ENCODE measurements at regions not wholly inside any gene's neighbourhood (a gene's known extent, or its start where the extent isn't known, plus 50 kb on each side); places are given as distances from the start of the nearest gene placed in this dataset.

DNA sequence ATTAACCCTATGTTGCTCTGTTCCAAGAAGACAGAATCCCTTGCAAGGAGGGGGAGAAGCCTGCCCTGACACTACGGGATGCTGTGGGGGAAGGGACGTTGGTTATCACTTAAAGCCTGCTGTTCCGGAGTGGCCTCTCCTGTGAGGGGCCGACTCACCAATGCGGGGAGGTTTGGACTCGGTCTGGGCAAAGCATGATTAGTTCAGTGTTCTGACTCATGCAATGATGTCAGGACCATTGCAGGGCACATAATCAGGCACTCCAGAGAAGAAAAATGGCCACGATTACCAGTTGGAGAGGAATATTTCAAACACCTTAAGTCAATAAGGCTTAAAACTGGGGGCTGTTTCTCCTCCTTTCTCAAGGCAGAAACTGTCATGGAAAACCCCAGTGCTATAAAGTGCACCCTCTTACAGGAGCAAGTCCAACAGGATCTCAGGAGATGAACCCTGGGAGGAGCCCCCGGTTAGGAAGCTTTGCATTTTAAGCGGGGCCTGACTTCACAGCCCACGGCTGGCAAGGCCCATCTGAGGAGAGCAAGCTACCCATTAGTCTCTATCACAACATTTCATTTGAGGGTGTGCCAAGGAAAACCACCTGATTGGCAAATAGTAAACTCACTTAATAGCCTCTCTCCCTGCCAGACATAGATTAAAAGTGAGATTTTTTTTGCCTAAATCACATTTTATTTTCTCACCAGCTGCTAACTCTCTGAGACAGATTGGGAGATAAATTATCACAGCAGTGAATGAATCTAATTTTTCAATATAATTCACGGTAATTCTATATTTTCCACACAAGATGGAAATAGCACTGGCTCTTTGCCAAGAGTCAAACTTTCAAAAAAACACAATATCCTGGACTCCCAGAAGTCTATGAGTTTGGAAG is 202.5 kb downstream of the C1orf94 start:
- no CpG with 5 or more reads among the region's 11 CpGs for whole genome bisulfite sequencing (ENCODE audit: extremely low coverage, insufficient read length, low lambda C conversion rate)

More for the DNA sequence above, 202.5 kb downstream of the C1orf94 start:
- H2BK20ac ChIP-seq (ENCODE audit: low read depth, low read length, poor library complexity, severe bottlenecking): no peak overlapping the region
- no peaks in the 10 kb centered on the region for H4K20me1 ChIP-seq (ENCODE audit: control insufficient read depth, insufficient read depth, insufficient read length)
- H2AK5ac ChIP-seq (ENCODE audit: insufficient read length, low read length): no peak overlapping the region
- Mint-ChIP-seq H3K27me3 (ENCODE audit: low read depth) (peaks cover 23% of the 10 kb centered on the region), H3K4me3 (no peak overlapping the region), H3K9me3 (peaks cover 0 to 6% of the 10 kb centered on the region in 2 experiments; a peak in 2 of 5 replicates), H3K36me3 (ENCODE audit: insufficient read depth in 1 of 3, low read depth in 3 of 3) (no peaks in the 10 kb centered on the region; a peak in 1 of 7 replicates), H3K4me1 (peaks cover 3 to 8% of the 10 kb centered on the region in 2 experiments; a peak in 3 of 4 replicates), H3K27ac (no peak overlapping the region)
- no peak overlapping the region for H3K27ac ChIP-seq (ENCODE audit: insufficient read length, low read depth, low read length)
- H3K4me1 ChIP-seq (ENCODE audit: insufficient read depth, low read length): no peaks in the 10 kb centered on the region
- H3K79me2 ChIP-seq (ENCODE audit: insufficient read depth, low read length): no peaks in the 10 kb centered on the region
- no peak overlapping the region for H2BK120ac ChIP-seq (ENCODE audit: low read depth, low read length, poor library complexity, severe bottlenecking)
- no peak overlapping the region for H3K9ac ChIP-seq (ENCODE audit: extremely low read depth, insufficient read length, low read length)
- no peak overlapping the region for H3K23ac ChIP-seq (ENCODE audit: insufficient read length, low read depth, low read length)
- H2BK15ac ChIP-seq (ENCODE audit: low read depth, low read length): no peak overlapping the region
- H3K27me3 ChIP-seq (ENCODE audit: insufficient read depth, low read length): no peaks in the 10 kb centered on the region
- no peaks in the 10 kb centered on the region for H3K79me1 ChIP-seq (ENCODE audit: insufficient read depth, low read depth, low read length, poor library complexity, severe bottlenecking)
- H3K9me3 ChIP-seq (ENCODE audit: control insufficient read depth, low read depth, low read length): no peaks in the 10 kb centered on the region
- no peak overlapping the region for H3K4me2 ChIP-seq (ENCODE audit: insufficient read depth, insufficient read length, low read length)
- no peak overlapping the region for H2BK12ac ChIP-seq (ENCODE audit: insufficient read length, low read depth, low read length)
- H3K4ac ChIP-seq (ENCODE audit: low read depth, low read length): no peak overlapping the region
- no peak overlapping the region for H3T11ph ChIP-seq (ENCODE audit: low read length)
- H4K91ac ChIP-seq (ENCODE audit: insufficient read length, low read depth, low read length): no peak overlapping the region
- no peak overlapping the region for H2AFZ ChIP-seq (ENCODE audit: low read length)
- TF ChIP-seq, protein P1, sequence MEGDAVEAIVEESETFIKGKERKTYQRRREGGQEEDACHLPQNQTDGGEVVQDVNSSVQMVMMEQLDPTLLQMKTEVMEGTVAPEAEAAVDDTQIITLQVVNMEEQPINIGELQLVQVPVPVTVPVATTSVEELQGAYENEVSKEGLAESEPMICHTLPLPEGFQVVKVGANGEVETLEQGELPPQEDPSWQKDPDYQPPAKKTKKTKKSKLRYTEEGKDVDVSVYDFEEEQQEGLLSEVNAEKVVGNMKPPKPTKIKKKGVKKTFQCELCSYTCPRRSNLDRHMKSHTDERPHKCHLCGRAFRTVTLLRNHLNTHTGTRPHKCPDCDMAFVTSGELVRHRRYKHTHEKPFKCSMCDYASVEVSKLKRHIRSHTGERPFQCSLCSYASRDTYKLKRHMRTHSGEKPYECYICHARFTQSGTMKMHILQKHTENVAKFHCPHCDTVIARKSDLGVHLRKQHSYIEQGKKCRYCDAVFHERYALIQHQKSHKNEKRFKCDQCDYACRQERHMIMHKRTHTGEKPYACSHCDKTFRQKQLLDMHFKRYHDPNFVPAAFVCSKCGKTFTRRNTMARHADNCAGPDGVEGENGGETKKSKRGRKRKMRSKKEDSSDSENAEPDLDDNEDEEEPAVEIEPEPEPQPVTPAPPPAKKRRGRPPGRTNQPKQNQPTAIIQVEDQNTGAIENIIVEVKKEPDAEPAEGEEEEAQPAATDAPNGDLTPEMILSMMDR (conservative IDR thresholded peaks at IDR 0.05): no peak
- DNase-seq: no peak
- no peak overlapping the region for H3K14ac ChIP-seq (ENCODE audit: insufficient read depth, low read length)
- no peaks in the 10 kb centered on the region for H3K23me2 ChIP-seq (ENCODE audit: insufficient read length, low read depth, low read length, poor library complexity, severe bottlenecking)
- no peak overlapping the region for H2BK5ac ChIP-seq (ENCODE audit: insufficient read length, low read length)
- no peak overlapping the region for H3K56ac ChIP-seq (ENCODE audit: insufficient read length, low read depth, low read length)
- H4K8ac ChIP-seq (replicated peaks; ENCODE audit: insufficient read length, low read depth, low read length): no peak overlapping the region
- H3K18ac ChIP-seq (ENCODE audit: insufficient read length, low read depth, low read length): no peak overlapping the region
- H4K5ac ChIP-seq (ENCODE audit: insufficient read length, low read depth, low read length): no peak overlapping the region

All from H9 (cell line).